ENCODE measurements at regions not wholly inside any gene's neighbourhood (a gene's known extent, or its start where the extent isn't known, plus 50 kb on each side); places are given as distances from the start of the nearest gene placed in this dataset.
"Not testable (repeated sequence)": the region's sequence is repeated elsewhere in the genome, so short reads cannot be mapped to it uniquely, and the experiment has no call there.

- DNase-seq: no peak
Observed at GRCh38 chr18:52220062-52220591, 119.9 kb upstream of the DCC start.

GRCh38 chr18:52222211-52222610, 117.8 kb upstream of the DCC start:
- no peak for DNase-seq

- DNase-seq: no peak
Observed at GRCh38 chr18:52227536-52227935, 112.5 kb upstream of the DCC start.

- no peak for DNase-seq
Observed at GRCh38 chr18:52228166-52228565, 111.8 kb upstream of the DCC start.

GRCh38 chr18:52236131-52236530, 103.9 kb upstream of the DCC start:
- no peak for DNase-seq

GRCh38 chr18:52237551-52237950, 102.4 kb upstream of the DCC start:
- no peak for DNase-seq

- DNase-seq: no peak
Observed at GRCh38 chr18:52242711-52243110, 97.3 kb upstream of the DCC start.

- DNase-seq: no peak
Observed at GRCh38 chr18:52244658-52245057, 95.3 kb upstream of the DCC start.

- DNase-seq: no peak
Observed at GRCh38 chr18:52254367-52254766, 85.6 kb upstream of the DCC start.

GRCh38 chr18:52257417-52257816, 82.6 kb upstream of the DCC start:
- DNase-seq: not testable (repeated sequence)

GRCh38 chr18:52275817-52276216, 64.2 kb upstream of the DCC start:
- DNase-seq: no peak

GRCh38 chr18:52277785-52278184, 62.2 kb upstream of the DCC start:
- DNase-seq: no peak

- no peak for DNase-seq
Observed at GRCh38 chr18:52278191-52278590, 61.8 kb upstream of the DCC start.

- no peak for DNase-seq
Observed at GRCh38 chr18:52280702-52281101, 59.3 kb upstream of the DCC start.

- DNase-seq: no peak
Observed at GRCh38 chr18:52283927-52284326, 56.1 kb upstream of the DCC start.

GRCh38 chr18:52286675-52287074, 53.3 kb upstream of the DCC start:
- DNase-seq: no peak

- no peak for DNase-seq
Observed at GRCh38 chr18:52287151-52287550, 52.8 kb upstream of the DCC start.

- DNase-seq: no peak
Observed at GRCh38 chr18:52288403-52289004, 51.5 kb upstream of the DCC start.

- DNase-seq: no peak
Observed at GRCh38 chr18:52289392-52289791, 50.6 kb upstream of the DCC start.
